ENCODE measurements at regions not wholly inside any gene's neighbourhood (a gene's known extent, or its start where the extent isn't known, plus 50 kb on each side); places are given as distances from the start of the nearest gene placed in this dataset.

GRCh38 chr2:107681936-107682335, 144.8 kb upstream of the RGPD4 start:
- TF ChIP-seq CTCF (IDR thresholded peaks at IDR 0.05) (no peak), POLR2A (IDR thresholded peaks at IDR 0.05) (no peak)

Data from uterus (tissue), 2 donors.